PC-9 (cell line): ENCODE measurements at regions not wholly inside any gene's neighbourhood (a gene's known extent, or its start where the extent isn't known, plus 50 kb on each side); places are given as distances from the start of the nearest gene placed in this dataset.

ENCODE experiments used
- EZH2 ChIP-seq: fragments of 200-600 bp; sonication (generic); IDR thresholded peaks from 2 replicates; pipeline ENCODE4 v1.8.0; 2017; ENCODE audit warnings: antibody characterized with exemption, low read depth
- TF ChIP-seq, protein P1 (sequence below): fragments of 200-600 bp; sonication (generic); conservative IDR thresholded peaks from 2 replicates; pipeline ENCODE4 v1.6.1; 2017; ENCODE audit warnings: mixed run types, antibody characterized with exemption, mild to moderate bottlenecking, moderate library complexity

DNA sequence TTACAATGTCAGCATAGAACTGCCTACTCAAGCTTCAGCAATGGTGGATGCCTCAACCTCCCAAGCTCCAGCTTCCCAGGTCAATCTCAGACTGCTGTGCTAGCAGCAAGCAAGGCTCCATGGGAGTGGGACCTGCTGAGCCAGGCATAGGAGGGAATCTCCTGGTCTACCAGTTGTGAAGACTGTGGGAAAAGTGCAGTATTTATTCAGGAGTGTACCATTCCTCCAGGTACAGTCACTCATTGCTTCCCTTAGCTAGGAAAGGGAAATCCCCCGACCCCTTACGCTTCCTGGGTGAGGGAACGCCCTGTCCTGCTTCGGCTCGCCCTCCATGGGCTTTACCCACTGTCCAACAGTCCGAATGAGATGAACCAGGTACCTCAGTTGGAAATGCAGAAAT is 130.3 kb downstream of the ADCYAP1 start:
- TF ChIP-seq, protein P1, sequence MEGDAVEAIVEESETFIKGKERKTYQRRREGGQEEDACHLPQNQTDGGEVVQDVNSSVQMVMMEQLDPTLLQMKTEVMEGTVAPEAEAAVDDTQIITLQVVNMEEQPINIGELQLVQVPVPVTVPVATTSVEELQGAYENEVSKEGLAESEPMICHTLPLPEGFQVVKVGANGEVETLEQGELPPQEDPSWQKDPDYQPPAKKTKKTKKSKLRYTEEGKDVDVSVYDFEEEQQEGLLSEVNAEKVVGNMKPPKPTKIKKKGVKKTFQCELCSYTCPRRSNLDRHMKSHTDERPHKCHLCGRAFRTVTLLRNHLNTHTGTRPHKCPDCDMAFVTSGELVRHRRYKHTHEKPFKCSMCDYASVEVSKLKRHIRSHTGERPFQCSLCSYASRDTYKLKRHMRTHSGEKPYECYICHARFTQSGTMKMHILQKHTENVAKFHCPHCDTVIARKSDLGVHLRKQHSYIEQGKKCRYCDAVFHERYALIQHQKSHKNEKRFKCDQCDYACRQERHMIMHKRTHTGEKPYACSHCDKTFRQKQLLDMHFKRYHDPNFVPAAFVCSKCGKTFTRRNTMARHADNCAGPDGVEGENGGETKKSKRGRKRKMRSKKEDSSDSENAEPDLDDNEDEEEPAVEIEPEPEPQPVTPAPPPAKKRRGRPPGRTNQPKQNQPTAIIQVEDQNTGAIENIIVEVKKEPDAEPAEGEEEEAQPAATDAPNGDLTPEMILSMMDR: no peak
- no peak for TF ChIP-seq EZH2
